Thyroid gland (tissue), 4 donors: ENCODE measurements at regions not wholly inside any gene's neighbourhood (a gene's known extent, or its start where the extent isn't known, plus 50 kb on each side); places are given as distances from the start of the nearest gene placed in this dataset.

ENCODE experiments used
- CTCF ChIP-seq, 6 experiments: fragments of 200-600 bp in 3 of 6; fragments of 450-650 bp in 3 of 6; sonication (generic) in 3 of 6; IDR thresholded peaks; one replicate each; pipeline ENCODE4 v1.5.1; 2016 to 2019; ENCODE audit warnings: antibody characterized with exemption in 6 of 6, mild to moderate bottlenecking in 2 of 6, inconsistent platforms in 1 of 6, moderate library complexity in 1 of 6
- POLR2A ChIP-seq, 2 donors: fragments of 450-650 bp; IDR thresholded peaks; one replicate each; pipeline ENCODE4 v1.6.1; 2017; ENCODE audit warnings: antibody characterized with exemption in 2 of 2, mild to moderate bottlenecking in 2 of 2, moderate library complexity in 1 of 2

- TF ChIP-seq POLR2A (IDR thresholded peaks at IDR 0.05): no peak
- TF ChIP-seq CTCF (IDR thresholded peaks at IDR 0.05): no peak
These were observed 179.8 kb upstream of the NOX3 start for GRCh38 chr6:155635416-155635815.
